GM21367 (cell line): ENCODE measurements at regions not wholly inside any gene's neighbourhood (a gene's known extent, or its start where the extent isn't known, plus 50 kb on each side); places are given as distances from the start of the nearest gene placed in this dataset.

Experiments used
- ATAC-seq: cut with Tn5 transposase; IDR thresholded peaks from one replicate; pipeline ENCODE4 v1.9.1; 2021; ENCODE audit not compliant: unreplicated experiment

GRCh38 chr1:185373813-185374529 is 56.9 kb upstream of the IVNS1ABP start:
- ATAC-seq: no peak

- no peak for ATAC-seq
Observed at GRCh38 chr1:185369786-185370185, 52.7 kb upstream of the IVNS1ABP start.

- ATAC-seq: no peak
Observed at GRCh38 chr1:185368913-185369491, 52.0 kb upstream of the IVNS1ABP start.

GRCh38 chr1:185368313-185368855 is 51.3 kb upstream of the IVNS1ABP start:
- no peak for ATAC-seq

GRCh38 chr1:185367218-185367617 is 50.2 kb upstream of the IVNS1ABP start:
- no peak for ATAC-seq
